HUDEP-2 (cell line): ENCODE measurements at regions not wholly inside any gene's neighbourhood (a gene's known extent, or its start where the extent isn't known, plus 50 kb on each side); places are given as distances from the start of the nearest gene placed in this dataset.

ENCODE experiments used
- DNase-seq, 76 experiments: peaks; one replicate each; lab custom pipeline; 2025; ENCODE audit not compliant: unreplicated experiment in 76 of 76; lab: John Stamatoyannopoulos, UW

DNA sequence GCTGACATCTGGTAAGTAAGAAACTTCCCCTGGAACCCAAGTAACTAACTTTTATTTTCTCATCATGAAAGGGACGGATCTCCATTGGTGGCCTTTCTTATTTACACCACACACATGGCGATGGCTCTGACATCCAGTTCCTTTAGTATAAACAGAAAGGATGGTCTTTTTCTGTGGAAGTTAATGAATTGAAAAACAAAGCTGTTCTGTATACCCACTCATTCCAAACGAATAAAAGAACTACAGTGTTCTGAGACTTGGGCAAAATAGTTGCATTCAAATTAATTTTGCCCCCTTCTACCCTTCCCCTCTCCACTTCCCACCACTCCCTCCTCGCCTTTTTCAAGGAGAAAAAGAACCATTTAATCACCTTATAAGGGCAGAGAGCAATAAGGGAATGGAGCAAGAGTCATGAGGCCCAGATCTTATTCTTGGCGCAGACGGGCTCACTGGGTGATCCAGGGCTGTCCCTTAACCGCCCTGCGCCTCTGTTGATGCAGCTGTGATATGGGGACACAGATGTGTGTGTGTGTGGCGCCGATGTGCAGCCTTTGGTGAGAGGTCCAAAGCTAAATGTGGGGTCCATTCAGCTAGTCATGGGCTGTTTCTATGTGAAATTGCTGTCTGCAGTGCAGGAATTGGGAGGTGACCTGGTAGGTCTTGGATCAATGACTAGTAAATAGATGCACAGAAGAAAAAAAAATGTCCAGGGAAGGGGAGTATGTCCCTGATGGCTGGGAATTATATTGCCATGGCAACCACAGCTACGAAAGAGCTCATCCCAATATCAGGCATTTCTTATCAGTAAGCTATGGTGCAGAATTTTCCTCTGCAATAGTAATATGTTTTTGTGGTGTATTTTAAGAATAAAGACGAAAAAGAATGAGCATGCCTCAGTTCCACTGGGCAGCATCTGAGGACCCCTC lies 141.5 kb upstream of the ERCC6L2 start:
- DNase-seq, result no peak

DNA sequence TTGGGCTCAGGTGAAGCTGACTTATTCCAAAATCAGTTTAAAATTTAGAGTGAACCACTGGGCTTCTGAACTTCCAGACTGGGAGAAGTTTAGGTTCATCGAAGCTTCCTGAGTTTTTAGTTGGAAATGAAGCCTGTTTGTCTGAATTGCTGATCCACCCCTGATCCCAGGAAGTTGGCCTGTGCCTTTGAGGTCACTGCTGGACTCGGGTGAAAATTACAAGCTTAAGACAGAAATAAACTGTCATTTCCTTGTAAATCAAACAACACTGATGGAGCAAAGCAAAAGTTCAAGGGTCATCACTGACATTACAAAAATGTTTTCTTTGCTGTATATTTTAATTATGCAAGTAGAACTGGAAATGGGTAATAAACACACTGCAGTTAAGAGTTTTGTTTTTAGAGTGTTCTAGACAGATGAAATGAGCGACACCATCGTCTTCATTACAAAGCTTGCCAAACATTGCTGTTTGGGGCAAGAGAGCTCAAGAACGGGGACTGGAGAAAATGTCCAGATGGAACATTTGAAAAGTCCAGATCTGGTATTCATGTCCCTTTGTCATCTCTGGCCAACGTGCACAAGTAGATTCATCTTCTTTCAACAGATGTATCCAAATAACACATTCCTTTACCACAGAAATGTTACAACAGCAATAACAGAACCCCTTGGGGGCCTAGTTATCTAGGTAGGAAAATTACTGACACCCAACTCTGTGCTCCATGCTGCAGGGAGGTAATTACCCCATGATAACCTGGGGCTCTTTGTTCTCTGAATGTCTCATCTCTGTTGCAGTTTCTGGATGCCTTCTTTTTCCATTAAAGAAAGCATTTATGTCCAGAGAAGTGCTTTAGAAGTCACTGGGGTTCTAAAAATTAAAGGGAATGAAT lies 142.4 kb upstream of the ERCC6L2 start:
- DNase-seq, result no peak

DNA sequence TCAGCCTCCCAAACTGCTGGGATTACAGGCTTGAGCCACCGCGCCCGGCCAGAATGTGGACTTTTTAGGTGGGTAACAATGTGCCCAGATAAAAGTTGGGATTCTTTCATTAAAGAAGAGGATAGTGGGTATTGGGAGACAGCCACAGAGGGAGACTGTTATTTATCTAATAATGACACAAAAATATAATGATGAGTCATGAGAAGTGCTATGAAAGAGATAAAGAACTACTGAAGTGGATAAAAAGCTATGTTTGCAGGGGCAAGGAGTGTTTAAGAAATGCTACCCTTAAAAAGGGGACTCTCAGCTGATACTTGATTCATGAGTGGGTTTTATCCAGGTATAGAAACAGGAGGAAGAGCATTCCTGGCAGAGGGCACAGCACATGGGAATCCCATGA lies 143.6 kb upstream of the ERCC6L2 start:
- no peak for DNase-seq

DNA sequence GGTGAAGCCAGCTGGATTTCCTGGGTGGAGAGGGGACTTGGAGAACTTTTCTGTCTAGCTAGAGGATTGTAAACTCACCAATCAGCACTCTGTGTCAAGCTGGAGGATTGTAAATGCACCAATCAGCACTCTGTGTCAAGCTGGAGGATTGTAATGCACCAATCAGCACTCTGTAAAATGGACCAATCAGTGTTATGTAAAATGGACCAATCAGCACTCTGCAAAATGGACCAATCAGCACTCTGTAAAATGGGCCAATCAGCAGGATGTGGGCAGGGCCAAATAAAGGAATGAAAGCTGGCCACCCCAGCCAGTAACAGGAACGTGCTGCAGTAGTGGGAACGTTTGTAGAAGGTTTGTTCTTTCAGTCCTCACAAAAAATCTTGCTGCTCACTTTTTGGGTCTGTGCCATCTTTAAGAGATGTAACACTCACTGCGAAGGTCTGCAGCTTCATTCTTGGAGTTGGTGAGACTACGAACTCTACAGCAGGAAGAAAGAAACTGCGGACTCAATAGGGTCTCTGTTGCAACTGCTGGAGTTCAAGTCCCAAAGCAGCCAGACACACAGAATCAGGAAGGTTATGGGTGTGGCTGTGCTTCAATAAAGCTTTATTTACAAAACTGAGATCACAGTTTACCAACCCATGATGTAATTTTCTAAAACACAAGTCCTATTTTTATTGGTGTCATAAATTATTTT lies 145.7 kb upstream of the ERCC6L2 start:
- DNase-seq, result no peak

DNA sequence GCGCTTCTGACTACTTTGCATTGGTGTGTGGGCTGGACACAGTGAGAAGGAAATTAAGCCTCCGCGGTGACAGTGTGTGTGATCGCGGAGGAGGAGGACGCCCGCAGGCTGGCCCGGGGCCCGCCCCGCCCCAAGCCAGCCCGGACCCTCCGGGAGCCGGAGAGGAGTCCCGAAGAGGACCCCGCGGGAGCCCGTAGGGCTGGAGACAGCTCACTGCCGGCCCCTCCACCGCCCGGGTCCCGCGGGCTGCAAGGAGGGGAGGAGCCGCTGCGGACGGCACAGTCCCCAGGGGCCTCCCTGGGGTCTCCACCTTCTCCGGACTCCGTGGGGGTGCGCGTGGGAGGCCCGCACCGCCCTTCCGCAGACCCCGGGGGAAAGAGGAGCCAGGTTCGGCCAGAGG lies 146.4 kb upstream of the ERCC6L2 start:
- no peak for DNase-seq

DNA sequence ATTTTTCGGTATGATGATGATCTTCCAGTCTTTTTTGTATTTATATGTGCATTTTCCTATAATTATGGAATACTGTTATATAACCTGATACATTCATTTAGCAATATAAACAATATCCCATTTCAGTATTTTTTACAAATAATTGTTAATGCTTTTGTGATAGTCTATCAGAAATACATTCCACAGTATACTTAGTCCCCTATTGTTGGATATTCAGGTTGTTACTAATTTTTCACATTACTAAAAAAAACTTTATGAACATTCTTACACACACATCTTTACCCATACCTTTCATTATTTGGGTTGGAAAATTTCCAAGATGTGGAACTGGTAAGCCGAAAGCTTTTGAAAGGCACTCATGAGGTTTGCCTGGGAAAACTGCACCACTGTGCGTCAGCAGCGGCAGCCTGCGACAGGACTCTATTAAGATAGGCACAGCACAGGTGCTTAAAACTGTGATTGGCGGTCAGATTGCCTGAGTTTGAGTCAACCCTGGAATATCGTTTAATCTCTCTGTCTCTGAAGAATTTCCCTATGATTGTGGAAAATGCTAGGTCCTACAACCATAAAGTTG lies 147.5 kb upstream of the ERCC6L2 start:
- no peak for DNase-seq

DNA sequence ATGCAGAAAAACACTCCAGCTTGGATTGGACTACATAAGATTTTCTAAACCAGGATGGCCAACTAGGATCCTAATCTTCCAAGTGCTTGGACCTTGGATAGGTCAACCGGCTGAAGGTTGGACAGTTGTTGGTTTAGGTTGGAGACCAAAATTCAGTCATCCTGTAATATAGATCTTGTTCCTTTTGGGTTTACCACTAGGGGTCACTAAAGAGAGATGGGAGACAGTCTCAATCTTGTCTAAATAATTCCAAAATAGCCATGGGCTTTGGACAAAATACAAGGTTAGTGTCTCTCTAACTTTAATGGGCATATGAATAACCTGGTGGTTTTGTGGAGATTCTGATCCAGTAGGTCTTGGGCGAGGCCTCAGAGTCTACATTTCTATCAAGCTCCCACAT lies 148.7 kb upstream of the ERCC6L2 start:
- peak in 14 of 76 experiments; percentile 3 to 52 (median 16) for DNase-seq

DNA sequence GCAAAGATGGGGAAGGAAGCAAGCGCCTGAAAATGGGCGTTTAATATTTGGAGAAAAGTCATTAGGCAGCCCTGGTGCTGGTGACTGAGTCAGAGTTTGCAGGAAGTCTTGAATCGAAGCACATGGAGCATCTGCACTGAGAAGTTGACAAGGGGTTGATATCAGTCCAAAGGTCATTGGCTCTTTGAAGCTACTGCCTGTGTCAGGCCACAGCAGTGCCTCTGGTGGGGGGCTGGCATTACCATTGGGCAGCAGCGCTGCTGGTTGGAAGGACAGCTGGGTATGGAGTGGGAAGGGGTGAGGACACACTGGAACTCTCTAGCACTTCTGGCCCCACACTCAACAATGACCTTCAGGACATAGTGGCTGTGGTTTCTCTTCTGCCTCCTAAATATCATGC lies 150.4 kb upstream of the ERCC6L2 start:
- DNase-seq, result no peak

DNA sequence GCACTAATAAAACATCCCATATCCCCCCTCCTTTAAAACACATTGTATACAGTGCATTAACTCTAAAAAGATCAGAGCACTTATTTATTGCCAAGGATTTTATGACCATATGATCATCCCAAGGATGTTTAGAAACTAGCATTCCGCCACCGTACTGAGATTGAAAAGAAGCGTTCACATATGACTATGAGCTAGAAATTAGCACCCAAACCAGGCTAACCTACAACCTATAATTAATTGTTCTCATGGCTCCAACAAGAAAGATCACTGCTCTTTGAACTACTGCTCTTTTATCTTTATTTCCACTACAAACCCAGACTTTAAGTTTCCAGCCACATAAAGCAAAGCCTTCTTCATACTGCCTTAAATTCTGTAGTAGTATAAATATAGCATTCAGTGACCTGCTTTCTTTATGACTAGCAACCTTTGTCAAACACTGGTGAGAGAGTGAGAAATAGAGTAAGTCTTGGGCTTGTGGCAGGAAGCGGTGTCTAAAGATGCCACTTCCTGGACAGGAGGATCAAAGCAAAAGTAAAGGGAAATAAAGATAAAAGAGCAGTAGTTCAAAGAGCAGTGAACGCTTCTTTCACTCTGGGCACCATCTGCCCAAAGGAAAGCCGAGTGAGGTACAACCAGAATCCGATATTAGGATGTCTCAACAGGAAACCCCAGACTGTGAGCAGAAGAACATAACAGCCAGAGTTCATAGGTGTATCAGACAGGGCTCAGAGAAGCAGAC lies 151.1 kb upstream of the ERCC6L2 start:
- no peak for DNase-seq

DNA sequence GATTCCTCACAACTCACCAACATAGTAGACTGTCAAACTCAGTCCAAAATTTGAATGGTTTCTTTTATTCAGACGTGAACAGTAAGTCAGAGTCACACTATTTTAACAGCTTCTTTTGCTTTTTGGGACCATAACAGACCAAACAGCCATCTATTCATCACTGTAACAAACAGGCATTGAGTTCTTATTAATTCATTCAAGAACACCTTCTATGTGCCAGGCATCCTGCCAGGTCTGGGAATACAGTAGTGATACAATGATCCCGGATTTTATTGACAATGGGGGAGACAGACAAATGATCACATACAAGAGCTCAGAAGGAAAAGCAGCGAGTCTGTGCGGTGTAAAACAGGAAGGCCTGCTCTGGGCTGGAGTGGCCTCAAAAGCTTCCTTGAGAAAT lies 153.3 kb upstream of the ERCC6L2 start:
- DNase-seq, result no peak

DNA sequence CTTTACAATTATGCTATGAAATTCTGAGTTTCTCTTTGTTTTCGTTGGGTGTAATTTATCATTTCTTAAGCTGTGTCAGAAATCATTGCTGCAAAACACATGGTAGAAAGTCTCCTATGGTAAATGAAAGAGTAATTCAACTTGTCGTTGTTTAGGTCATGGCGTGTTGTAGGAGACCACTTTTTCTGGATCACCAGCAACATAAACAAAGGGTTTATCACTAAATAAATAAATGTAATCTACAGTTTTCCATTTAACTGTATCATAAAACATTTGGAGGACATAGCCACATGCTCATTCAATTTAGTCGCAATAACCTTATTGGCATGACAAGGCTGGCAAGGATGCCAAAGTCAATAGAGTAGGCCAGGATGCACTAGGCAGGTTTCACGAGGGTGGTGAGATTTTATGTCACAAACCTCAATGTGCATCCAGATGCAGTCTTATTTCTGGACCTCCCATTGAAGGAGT lies 154.4 kb upstream of the ERCC6L2 start:
- DNase-seq, result no peak

DNA sequence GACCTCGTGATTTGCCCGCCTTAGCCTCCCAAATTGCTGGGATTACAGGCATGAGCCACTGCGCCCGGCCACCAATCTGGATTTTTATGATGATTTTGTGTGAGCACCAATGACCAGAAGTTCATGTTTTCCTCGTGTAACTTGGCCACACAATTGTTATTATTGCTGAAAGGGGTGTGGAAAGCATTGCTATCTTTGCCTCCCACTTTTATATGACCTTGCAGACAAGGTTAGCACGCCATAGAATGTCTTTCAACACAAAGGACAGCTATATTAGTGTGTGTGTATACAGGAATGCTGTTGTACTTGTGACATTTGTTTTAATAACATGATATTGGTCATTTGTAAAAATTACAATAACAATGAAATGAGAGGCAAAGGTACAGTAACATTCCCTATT lies 155.0 kb upstream of the ERCC6L2 start:
- DNase-seq, result no peak

DNA sequence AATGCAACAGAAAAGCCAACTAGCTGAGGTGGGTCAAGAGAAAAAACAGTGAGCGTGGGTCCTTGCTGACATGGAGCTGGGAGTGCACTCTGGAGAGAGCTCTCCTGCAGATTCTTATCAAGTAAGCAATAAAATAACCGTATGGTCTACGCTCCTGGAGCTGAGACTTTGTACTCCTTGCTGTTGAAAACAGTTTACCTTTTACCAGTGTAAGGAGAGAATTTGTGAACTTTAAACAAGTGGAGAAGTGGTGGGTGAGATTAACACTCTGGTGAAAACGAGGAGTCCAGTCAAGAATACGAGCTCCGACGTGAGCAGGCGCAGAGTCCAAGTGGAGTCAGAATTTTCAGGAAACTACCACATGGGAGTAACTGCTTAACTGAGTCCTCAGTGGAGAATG lies 156.1 kb upstream of the ERCC6L2 start:
- DNase-seq, result no peak

DNA sequence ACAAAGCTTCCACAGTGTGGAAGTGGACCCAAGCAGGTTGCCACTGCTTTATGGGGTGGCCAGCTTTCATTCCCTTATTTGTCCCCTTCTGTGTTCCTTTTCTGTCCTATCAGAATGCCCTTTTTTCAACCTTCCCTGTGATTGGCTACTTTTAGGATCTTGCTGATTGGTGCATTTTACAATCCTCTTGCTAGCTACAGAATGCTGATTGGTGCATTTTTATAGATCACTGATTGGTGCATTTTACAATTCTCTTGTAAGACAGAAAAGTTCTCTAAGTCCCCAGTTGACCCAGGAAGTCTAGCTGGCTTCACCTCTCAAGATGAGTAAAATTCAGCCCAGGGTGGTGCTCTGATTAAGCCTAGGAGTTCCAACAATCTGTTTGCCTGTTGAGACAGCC lies 157.2 kb upstream of the ERCC6L2 start:
- DNase-seq, result no peak

DNA sequence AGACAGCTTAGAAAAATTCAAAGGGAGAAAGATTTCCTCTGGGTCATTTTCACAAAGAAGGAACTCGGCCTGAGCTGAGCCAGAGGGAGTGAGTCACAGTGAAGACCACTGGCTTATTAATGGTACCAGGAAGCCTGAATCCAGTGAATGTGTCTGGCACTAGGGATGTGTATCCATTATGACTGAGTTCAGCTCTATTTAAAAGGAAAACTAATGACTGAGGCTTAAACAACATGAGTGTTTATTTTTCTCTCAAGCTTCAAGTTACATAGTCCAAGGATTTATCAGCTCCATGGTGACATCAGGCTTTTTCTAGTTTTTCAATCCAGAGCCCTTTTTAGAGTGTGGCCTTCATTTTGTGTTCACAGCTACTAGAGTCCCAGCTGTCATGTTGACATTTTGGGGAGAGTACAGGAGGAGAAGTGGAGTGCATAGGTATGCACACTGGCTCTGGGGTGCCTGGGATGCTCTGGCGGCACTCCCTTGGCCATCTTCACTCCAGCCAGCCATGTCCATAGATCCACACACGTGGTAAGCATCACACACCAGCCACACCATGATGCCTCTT lies 159.5 kb upstream of the ERCC6L2 start:
- DNase-seq, result no peak

DNA sequence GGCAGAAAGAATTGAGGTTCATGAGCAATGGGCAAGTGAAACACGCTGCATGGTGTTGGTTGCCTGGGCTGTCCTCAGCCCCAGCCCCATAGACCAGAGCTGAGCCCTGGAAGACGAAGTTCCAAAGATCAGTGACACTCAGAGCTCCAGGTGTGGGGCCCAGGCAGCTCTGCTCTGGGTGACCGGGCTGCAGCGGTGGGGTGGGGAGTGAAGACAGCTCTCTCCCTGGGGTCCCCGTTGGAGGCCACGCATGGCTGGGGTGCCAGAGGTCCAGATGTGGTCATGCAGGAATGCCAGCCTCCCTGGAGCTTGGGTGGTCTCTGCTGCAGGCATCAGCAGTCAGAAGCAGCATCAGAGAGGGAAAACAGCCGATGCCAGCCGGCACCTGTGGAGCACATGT lies 165.0 kb upstream of the ERCC6L2 start:
- DNase-seq, result no peak

DNA sequence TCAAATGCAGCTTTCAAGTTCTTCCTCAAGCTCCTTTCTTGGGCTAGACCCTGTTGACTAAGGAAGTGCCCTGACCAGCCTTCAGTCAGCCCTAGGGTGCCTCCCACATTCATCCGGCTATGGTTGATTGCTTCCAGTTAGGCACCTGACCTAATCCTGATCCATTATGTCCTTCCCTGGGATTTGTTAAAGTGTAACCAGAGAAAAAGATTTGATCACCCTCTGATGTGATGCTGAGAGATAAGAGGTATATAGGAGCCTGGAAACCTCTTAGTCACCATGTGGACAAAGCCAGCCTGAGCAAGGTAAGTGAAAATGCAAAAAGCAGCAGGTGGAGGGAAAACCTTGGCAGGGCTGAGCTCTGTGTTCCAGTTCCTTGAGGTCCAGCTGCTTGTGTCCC lies 178.8 kb upstream of the ERCC6L2 start:
- DNase-seq, result no peak

DNA sequence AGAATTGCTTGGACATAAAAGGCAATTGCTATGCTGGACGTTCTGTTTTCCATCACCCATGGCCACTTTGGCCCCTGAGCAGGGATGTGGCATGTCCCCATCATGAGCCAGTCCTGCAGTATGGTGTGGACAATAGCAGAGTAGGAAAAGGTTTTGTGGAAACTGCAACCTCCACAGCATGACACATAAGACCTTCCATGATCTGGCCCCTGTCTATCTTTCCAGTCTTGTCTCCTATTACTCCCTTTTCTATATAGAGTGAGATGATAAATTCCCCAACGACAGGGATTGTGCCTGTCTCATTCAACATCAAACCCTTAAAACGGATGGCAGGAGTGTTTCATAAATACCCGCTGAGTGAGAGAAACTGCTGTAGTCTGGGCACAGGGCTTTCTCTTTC lies 174.7 kb upstream of the PTCH1 start:
- no peak for DNase-seq

DNA sequence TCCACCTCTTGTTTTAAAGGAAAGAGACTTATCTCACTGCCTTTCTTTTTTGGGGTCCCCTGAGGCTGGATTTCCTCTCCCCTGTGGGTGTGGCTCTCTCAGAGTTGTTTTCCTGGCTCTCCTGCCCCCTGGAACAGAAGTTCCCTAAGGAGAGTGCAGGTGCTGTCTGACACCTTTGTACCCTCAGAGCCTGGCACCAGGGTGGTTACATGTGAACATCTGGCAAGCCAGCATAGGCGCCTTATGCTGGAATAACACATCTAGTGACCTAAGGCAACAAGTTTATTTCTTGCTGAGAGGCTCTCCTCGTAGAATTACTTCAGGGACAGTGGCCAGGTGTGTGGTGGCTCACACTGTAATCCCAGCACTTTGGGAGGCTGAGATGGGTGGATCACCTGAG lies 172.9 kb upstream of the PTCH1 start:
- no peak for DNase-seq

DNA sequence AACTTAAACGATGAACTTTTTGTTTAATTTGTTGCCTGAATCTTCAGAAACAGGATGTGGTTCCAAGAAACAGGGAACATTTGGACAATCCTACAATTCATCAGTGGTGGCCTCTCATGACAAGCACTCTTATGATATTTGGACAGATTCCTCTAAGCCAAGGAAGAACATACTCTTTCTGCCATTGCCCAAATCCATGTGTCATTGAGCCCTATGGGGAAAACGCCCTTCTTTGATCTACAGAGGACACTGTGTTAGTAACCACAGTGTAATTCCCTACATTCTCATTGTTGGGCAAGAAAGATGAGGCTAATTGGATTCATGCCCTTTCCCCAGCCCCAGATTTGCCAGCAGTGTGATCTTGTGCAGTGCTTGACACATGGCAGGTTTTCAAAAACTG lies 167.7 kb upstream of the PTCH1 start:
- DNase-seq, result no peak
